ENCODE measurements at regions not wholly inside any gene's neighbourhood (a gene's known extent, or its start where the extent isn't known, plus 50 kb on each side); places are given as distances from the start of the nearest gene placed in this dataset.

DNA sequence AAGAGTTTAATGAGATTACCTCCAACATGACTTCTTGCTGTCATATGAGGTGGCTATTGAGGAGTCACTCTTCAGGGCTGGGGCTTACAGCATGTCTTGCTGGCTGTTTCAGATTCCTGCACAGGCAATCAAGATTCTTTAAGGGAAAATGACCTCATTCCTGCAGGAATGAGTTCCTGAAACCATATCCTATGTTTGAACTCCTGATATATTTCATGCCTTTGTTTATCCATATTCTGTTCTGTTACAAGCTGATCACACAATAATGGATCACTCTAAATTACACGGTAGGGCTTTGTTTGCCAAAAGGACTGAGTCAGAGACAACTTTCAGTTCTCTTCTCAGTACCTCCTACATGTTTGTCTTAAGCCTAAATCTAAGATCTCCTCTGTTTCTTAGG is 879.8 kb upstream of the PIK3C3 start:
- no peak for DNase-seq (ENCODE audit: extremely low spot score)
- POLR2A ChIA-PET = no interaction called here
- TF ChIP-seq LEF1 (IDR thresholded peaks at IDR 0.05; ENCODE audit: borderline replicate concordance) (no peak), ARNT (IDR thresholded peaks at IDR 0.05) (no peak), TARDBP (IDR thresholded peaks at IDR 0.05) (no peak), L3MBTL2 (conservative IDR thresholded peaks at IDR 0.05) (no peak), ELF4 (IDR thresholded peaks at IDR 0.05) (no peak), SP1 (IDR thresholded peaks at IDR 0.05) (no peak), SUZ12 (IDR thresholded peaks at IDR 0.05) (no peak)
- TF ChIP-seq, protein P1, sequence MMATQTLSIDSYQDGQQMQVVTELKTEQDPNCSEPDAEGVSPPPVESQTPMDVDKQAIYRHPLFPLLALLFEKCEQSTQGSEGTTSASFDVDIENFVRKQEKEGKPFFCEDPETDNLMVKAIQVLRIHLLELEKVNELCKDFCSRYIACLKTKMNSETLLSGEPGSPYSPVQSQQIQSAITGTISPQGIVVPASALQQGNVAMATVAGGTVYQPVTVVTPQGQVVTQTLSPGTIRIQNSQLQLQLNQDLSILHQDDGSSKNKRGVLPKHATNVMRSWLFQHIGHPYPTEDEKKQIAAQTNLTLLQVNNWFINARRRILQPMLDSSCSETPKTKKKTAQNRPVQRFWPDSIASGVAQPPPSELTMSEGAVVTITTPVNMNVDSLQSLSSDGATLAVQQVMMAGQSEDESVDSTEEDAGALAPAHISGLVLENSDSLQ (IDR thresholded peaks at IDR 0.05) = no peak
- CTCF ChIA-PET = no interaction called here

DNA sequence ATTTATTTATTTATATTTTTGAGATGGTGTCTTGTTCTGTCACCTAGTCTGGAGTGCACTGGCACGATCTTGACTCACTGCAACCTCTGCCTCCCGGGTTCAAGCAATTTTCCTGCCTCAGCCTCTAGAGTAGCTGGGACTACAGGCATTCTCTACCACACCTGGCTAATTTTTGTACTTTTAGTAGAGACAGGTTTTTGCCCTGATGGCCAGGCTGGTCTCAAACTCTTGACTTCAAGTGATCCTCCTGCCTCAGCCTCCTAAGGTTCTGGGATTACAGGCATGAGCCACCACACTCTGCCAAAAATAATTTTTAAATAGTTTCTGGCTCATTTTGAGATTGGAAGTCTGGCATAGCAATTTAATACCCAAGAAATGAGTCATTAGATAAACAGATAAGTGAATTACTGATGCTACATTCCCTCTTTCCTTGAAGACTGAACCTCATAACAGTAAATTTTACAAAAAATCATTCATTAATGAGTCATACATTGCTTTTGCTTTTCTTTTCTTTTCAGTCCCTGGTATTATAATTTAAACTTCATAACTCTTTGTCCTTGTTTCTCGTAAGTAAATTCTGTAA is 881.6 kb upstream of the PIK3C3 start:
- POLR2A ChIA-PET = no interaction called here
- TF ChIP-seq CTBP1 (IDR thresholded peaks at IDR 0.05; ENCODE audit: borderline replicate concordance) (no peak), HDGF (IDR thresholded peaks at IDR 0.05; ENCODE audit: borderline replicate concordance) (no peak), SP1 (IDR thresholded peaks at IDR 0.05) (no peak), ZNF384 (IDR thresholded peaks at IDR 0.05) (no peak), ELF4 (IDR thresholded peaks at IDR 0.05) (no peak), FOXA1 (IDR thresholded peaks at IDR 0.05) (no peak), L3MBTL2 (conservative IDR thresholded peaks at IDR 0.05) (no peak), BHLHE40 (IDR thresholded peaks at IDR 0.05; ENCODE audit: borderline replicate concordance) (no peak), ARNT (IDR thresholded peaks at IDR 0.05) (no peak), FOXK2 (IDR thresholded peaks at IDR 0.05) (no peak), LEF1 (IDR thresholded peaks at IDR 0.05; ENCODE audit: borderline replicate concordance) (no peak), NFRKB (IDR thresholded peaks at IDR 0.05) (no peak), FOXM1 (IDR thresholded peaks at IDR 0.05; ENCODE audit: borderline replicate concordance) (no peak), TARDBP (IDR thresholded peaks at IDR 0.05) (no peak), SUZ12 (IDR thresholded peaks at IDR 0.05) (no peak)
- TF ChIP-seq, protein P1 (IDR thresholded peaks at IDR 0.05) = no peak
- CTCF ChIA-PET = no interaction called here
- no peak for DNase-seq (ENCODE audit: extremely low spot score)

DNA sequence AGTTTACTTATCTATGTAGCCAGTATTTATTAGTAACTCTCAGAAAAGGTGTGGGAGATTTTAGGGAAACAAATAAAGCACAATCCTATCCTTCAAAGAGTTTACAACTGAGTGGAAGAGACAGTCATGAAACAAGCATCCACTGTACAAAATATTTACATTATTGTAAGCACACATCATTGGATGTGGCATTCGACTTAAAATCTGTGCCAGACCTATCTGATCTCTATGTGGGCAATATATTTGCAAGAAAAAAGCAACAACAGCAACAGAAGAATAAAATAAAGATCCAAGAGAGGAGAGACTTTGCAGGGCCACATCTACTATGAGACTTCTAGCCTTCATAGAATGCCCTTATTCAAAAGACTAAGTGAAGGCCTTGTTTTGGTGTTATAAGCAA is 882.1 kb upstream of the PIK3C3 start:
- DNase-seq (ENCODE audit: extremely low spot score) = no peak
- TF ChIP-seq ARNT (IDR thresholded peaks at IDR 0.05) = no peak
- no peak for TF ChIP-seq CTBP1 (IDR thresholded peaks at IDR 0.05; ENCODE audit: borderline replicate concordance)
- TF ChIP-seq L3MBTL2 (conservative IDR thresholded peaks at IDR 0.05) = no peak
- no peak for TF ChIP-seq FOXM1 (IDR thresholded peaks at IDR 0.05; ENCODE audit: borderline replicate concordance)
- no peak for TF ChIP-seq FOXK2 (IDR thresholded peaks at IDR 0.05)
- TF ChIP-seq, protein P1 (IDR thresholded peaks at IDR 0.05) = no peak
- no peak for TF ChIP-seq LEF1 (IDR thresholded peaks at IDR 0.05; ENCODE audit: borderline replicate concordance)
- no peak for TF ChIP-seq NFRKB (IDR thresholded peaks at IDR 0.05)
- TF ChIP-seq FOXA1 (IDR thresholded peaks at IDR 0.05) = no peak
- no peak for TF ChIP-seq ELF4 (IDR thresholded peaks at IDR 0.05)
- TF ChIP-seq BHLHE40 (IDR thresholded peaks at IDR 0.05; ENCODE audit: borderline replicate concordance) = no peak
- no peak for TF ChIP-seq HDGF (IDR thresholded peaks at IDR 0.05; ENCODE audit: borderline replicate concordance)
- TF ChIP-seq TARDBP (IDR thresholded peaks at IDR 0.05) = no peak
- no peak for TF ChIP-seq ZNF384 (IDR thresholded peaks at IDR 0.05)
- TF ChIP-seq SP1 (IDR thresholded peaks at IDR 0.05) = no peak
- no peak for TF ChIP-seq SUZ12 (IDR thresholded peaks at IDR 0.05)
- POLR2A ChIA-PET = no interaction called here
- CTCF ChIA-PET = no interaction called here

DNA sequence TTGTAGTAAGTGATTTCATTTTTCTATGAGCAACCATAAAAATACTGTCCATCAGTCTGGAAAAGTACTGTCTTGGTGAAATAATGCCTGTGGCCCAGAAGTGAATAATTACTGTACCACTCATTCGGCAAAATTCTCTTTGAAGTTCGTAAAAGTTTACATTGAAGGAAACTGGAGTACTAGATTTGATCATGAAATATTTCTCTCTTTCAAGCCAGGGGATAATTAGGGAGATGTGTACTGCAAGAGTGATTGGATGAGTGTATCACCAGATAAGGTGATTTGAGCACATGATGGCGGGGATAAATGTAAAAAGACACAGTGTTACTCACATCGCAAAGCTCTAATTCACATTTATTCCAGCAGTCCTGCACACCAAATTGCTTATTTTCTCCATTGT is 883.2 kb upstream of the PIK3C3 start:
- no peak for TF ChIP-seq L3MBTL2 (conservative IDR thresholded peaks at IDR 0.05)
- no peak for TF ChIP-seq ZNF384 (IDR thresholded peaks at IDR 0.05)
- TF ChIP-seq HDGF (IDR thresholded peaks at IDR 0.05; ENCODE audit: borderline replicate concordance) = no peak
- TF ChIP-seq NFRKB (IDR thresholded peaks at IDR 0.05) = no peak
- no peak for TF ChIP-seq BHLHE40 (IDR thresholded peaks at IDR 0.05; ENCODE audit: borderline replicate concordance)
- TF ChIP-seq FOXA1 (IDR thresholded peaks at IDR 0.05) = no peak
- TF ChIP-seq ARNT (IDR thresholded peaks at IDR 0.05) = no peak
- no peak for TF ChIP-seq LEF1 (IDR thresholded peaks at IDR 0.05; ENCODE audit: borderline replicate concordance)
- TF ChIP-seq FOXK2 (IDR thresholded peaks at IDR 0.05) = no peak
- no peak for TF ChIP-seq ELF4 (IDR thresholded peaks at IDR 0.05)
- TF ChIP-seq, protein P1 (IDR thresholded peaks at IDR 0.05) = no peak
- no peak for TF ChIP-seq FOXM1 (IDR thresholded peaks at IDR 0.05; ENCODE audit: borderline replicate concordance)
- TF ChIP-seq TARDBP (IDR thresholded peaks at IDR 0.05) = no peak
- no peak for TF ChIP-seq SP1 (IDR thresholded peaks at IDR 0.05)
- CTCF ChIA-PET = no interaction called here
- POLR2A ChIA-PET = no interaction called here
- DNase-seq (ENCODE audit: extremely low spot score) = no peak

DNA sequence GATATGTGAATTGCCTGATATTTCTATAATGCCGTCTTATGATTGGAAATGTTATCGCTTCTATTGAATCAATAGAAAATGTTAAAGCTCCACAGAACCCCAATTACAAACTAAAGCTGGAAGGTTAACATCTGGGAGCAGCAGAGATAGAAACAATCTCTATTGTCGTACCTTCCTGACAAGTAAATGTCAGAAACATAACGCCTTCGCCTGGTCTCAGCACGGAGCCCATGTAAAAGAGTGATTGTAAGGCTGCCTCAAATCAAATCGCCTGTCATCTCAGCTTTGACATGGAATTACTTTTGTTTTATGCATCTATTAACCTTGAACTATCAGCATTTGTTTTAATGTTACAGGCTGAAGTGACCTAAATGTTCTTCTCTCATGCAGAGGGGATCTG is 885.9 kb upstream of the PIK3C3 start:
- ChIA-PET POLR2A (no interaction called here), CTCF (no interaction called here)
- DNase-seq (ENCODE audit: extremely low spot score) = no peak
- no peak for TF ChIP-seq ARNT (IDR thresholded peaks at IDR 0.05)
- no peak for TF ChIP-seq SP1 (IDR thresholded peaks at IDR 0.05)
- no peak for TF ChIP-seq LEF1 (IDR thresholded peaks at IDR 0.05; ENCODE audit: borderline replicate concordance)
- no peak for TF ChIP-seq SUZ12 (IDR thresholded peaks at IDR 0.05)

DNA sequence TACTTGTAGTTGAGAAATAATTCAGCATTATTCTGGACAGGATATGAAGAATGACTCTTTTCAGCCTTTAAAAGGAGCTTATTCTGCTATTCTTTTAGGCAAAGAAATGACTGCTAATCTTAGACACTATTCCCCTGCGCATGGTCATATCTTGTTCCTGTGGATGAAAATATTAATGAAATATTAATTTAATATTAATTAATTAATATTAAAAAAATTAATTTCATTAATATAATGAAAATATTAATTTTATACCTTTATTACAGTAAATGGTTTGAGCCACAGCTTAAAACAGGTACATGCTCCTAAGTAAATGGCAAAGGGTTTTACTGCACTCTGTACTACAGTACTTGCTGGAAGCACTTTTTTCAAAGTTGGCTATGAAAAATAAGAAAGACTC is 890.1 kb upstream of the PIK3C3 start:
- ChIA-PET POLR2A (no interaction called here), CTCF (no interaction called here)
- DNase-seq (ENCODE audit: extremely low spot score) = no peak
- no peak for TF ChIP-seq L3MBTL2 (conservative IDR thresholded peaks at IDR 0.05)
- no peak for TF ChIP-seq FOXA1 (IDR thresholded peaks at IDR 0.05)
- TF ChIP-seq, protein P1 (IDR thresholded peaks at IDR 0.05) = no peak
- no peak for TF ChIP-seq NFRKB (IDR thresholded peaks at IDR 0.05)
- no peak for TF ChIP-seq ZNF384 (IDR thresholded peaks at IDR 0.05)
- no peak for TF ChIP-seq ELF4 (IDR thresholded peaks at IDR 0.05)
- no peak for TF ChIP-seq FOXM1 (IDR thresholded peaks at IDR 0.05; ENCODE audit: borderline replicate concordance)
- TF ChIP-seq SUZ12 (IDR thresholded peaks at IDR 0.05) = no peak
- TF ChIP-seq HDGF (IDR thresholded peaks at IDR 0.05; ENCODE audit: borderline replicate concordance) = no peak

Data from HEK293T (cell line).